SW 1271 (cell line): ENCODE measurements at regions not wholly inside any gene's neighbourhood (a gene's known extent, or its start where the extent isn't known, plus 50 kb on each side); places are given as distances from the start of the nearest gene placed in this dataset.
"Not testable (repeated sequence)": the region's sequence is repeated elsewhere in the genome, so short reads cannot be mapped to it uniquely, and the experiment has no call there.

Experiments
- DNase-seq, 2 experiments: peaks; one replicate each; lab custom pipeline; 2025; lab: John Stamatoyannopoulos, UW

DNA sequence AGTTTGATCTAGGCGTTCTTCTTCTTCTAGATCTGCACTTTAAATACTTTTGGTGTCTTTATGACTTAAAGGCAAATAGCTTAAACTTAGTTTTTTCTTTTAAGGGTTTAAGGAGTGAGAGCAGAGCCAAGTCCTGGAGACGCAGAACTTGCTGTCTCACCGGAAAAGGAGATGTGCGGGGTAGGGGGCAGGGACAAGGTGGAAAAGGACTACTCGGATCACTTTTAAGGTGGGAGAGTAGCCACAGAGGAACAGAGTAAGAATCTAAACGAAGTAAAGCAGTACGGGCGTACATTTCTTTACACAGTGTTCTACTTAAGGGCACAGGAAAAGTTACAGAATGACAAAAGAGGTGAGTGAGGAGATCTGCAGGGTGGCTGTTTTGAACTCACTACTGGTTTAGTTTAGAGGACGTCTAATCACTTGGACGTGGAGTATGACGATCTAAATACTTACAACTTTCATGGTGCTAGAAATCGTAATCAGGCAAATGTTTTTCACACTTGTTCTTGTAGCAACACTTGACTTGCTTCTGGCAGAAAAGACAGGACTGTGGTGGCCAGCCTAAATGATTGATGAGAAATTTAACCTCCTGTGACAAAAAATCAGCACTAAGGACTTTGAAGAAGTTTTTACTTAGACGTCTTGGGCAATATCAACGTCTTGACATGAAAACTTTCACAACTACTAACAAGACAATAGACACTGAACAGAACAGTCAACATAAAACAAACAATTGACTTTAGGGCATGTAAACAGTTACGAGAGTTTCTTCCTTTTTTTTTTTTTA lies 127.0 kb downstream of the ART5 start:
- DNase-seq, result not testable (repeated sequence)

- DNase-seq, result not testable (repeated sequence)
Observed at GRCh38 chr11:3513311-3513710, 128.5 kb downstream of the ART5 start.

GRCh38 chr11:3512751-3513150 lies 129.0 kb downstream of the ART5 start:
- DNase-seq, result not testable (repeated sequence)

GRCh38 chr11:3512133-3512703 lies 129.6 kb downstream of the ART5 start:
- DNase-seq, result not testable (repeated sequence)

GRCh38 chr11:3511416-3512132 lies 130.2 kb downstream of the ART5 start:
- DNase-seq, result not testable (repeated sequence)

DNA sequence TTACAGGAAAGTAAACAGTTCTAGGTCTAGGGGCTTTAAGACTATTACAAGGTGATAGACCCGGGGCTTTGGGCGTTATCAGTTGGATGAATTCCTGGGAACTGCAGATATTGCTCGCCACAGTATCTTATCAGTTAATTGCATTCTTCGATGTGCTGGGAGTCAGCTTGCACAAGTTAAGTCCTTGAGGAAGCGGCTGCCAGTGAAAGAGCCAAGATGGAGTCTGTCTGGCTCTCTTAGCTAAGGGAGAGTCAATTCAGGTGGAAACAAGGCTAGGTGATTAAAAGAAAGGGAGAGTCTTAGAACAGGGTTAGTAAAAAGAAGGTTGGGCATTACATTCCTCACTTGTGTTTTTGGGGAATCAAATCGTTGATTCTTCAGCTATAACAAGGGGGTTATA lies 130.6 kb upstream of the ZNF195 start:
- not testable (repeated sequence) for DNase-seq

DNA sequence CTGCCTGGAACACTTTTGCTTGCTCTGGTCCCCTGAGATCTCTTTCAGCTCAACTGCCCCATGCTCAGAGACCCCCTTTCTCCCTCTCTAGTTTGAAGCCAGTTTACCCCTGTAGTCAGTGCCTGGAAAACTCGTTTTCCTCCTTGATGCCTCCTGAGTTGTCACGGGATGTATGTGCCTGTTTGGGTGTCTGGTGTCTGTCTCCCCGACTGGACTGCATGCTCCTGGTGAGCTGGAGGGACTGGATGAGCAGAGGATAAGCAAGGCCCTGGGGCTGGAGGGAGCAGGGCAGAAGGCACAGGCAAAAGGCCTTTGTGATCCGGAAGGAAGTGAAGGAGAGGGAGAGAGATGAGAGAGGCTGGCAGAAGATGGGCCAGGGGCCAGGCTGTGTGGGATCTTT lies 120.3 kb upstream of the ZNF195 start:
- not testable (repeated sequence) for DNase-seq

- not testable (repeated sequence) for DNase-seq
Observed at GRCh38 chr11:3498356-3498755, 119.4 kb upstream of the ZNF195 start.

DNA sequence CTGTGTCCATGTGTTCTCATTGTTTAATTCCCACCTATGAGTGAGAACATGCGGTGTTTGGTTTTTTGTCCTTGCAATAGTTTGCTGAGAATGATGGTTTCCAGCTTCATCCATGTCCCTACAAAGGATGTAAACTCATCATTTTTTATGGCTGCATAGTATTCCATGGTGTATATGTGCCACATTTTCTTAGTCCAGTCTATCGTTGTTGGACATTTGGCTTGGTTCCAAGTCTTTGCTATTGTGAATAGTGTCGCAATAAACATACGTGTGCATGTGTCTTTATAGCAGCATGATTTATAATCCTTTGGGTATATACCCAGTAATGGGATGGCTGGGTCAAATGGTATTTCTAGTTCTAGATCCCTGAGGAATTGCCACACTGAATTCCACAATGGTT lies 114.2 kb upstream of the ZNF195 start:
- not testable (repeated sequence) for DNase-seq

DNA sequence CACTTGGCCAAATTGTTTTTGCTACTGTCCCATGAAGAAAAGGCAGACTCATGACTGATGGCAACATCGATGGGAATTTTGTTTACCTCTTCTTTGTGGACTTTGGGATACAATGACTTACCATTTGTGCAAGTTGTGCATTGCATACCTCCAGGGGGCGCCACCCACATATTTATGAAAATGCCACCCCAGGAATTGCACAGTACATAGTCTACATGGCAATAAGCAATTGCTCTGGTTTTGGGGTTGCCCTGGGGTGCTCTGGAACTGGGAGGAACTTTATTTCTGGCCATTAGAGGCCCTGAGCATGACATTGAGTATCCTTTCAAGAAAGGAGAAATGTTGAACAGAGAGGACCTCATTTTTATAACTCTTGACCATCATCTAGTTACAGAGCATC lies 109.1 kb upstream of the ZNF195 start:
- DNase-seq, result not testable (repeated sequence)

DNA sequence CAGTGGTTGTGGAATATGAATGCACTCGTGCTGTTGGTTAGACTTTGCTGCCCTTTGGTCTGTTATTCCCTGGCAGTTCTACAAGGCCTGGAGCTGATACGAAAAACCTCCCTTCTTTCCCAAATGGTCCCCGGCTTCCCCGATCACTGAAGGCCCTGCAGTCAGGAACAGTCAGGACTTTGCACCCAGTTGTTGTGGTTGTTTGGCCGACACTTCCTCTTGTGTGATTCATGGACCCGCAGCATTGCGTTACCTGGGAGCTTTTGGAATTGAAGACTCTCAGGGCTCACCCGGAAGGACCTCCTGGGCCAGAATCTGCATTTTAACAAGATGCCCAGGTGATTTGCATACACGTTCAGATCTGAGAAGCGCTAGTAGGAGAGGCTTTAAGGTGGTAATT lies 106.8 kb upstream of the ZNF195 start:
- DNase-seq, result not testable (repeated sequence)

DNA sequence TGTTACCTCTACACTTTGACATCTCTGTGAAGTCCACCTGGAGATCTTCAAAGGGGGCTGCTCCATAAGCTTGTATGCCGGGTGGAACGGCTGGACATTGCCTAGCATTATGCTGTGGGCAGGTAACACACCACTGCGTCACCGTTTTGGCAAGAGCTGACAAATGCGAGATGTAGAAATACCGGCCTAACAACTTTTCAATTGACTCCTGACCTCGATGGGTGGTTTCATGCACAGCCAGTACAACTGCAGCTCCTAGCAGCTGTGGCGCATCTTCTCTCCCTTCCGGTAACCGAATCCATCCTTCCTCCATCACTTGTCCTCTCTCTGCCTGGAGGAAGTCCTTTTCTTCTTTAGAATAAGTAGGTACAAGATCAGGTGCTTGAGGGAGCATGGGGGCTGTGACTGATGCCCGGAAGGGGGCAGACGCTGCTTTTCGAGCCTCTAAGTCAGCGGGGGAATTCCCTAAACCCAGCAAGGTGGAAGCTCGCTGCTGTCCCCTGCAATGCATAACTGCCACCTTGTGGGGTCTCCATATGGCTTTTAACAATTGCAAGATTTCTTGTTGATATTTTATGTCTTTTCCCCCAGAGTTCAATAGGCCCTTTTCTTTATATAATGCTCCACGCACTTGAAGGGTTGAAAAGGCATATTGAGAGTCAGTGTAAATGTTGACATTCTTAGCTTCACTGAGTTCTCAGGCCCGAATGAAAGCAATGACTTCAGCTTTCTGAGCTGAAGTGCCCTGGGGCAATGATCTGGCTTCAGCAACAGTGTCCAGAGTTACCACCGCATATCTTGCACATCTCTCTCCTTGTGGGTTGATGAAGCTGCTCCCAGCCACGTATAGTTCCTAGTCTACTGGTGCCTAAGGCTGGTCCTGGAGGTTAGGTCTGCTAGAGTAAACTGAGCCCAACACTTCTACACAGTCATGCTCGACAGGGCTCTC lies 98.3 kb upstream of the ZNF195 start:
- DNase-seq, result not testable (repeated sequence)

DNA sequence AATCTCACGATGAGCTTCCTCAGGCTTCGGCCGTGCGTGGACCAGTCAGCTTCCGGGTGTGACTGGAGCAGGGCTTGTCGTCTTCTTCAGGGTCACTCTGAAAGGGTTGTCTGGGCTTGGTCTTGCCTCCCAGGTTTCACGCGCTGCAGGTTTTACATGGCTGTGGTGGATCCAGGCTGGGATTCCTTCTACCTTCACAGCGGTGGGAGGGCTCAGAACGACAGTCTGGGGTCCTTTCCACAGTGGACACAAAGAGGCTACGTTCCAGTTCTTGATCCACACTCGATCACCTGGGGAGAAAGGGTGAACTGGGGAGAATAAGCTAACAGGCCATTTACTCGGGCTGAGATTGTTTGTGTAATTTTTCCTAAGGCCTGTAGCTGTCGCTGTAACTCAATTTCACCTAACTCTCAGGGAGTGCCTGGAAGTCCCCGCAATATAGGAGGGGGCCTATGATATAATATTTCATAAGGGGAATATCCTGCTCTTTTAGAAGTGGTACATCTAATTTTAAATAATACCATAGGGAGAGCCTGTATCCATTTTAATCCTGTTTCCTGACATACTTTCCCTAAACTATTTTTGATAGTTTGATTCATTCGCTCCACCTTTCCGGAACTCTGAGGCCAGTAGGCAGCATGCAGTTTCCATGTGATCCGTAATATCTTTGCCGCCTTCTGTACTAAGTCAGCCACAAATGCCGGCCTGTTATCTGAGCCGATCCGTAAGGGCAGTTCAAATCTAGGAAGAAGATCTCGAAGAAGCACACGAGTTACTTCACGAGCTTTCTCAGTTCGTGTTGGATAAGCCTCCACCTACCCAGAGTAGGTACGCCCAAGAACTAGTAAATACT lies 97.4 kb upstream of the ZNF195 start:
- DNase-seq, result not testable (repeated sequence)

GRCh38 chr11:3468963-3469362 lies 90.0 kb upstream of the ZNF195 start:
- DNase-seq, result not testable (repeated sequence)

DNA sequence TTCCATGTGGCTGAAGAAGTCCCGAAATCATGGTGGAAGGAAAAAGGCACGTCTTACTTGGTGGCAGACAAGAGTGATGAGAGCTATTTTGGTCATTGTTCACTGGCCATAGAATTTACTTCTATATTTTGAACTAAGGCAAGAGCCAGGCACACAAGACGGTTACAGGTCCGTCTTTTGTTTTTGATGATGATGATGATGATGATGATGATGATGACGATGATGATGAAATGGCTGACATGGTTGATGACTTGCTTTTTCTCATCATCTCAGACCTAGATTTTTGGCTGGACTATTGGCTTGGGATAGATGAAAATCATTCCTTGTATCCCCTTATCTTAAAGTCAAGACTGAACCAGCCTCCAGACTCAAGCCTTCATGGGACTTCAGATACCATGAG lies 88.7 kb upstream of the ZNF195 start:
- not testable (repeated sequence) for DNase-seq

- DNase-seq, result not testable (repeated sequence)
Observed at GRCh38 chr11:3455666-3456065, 76.7 kb upstream of the ZNF195 start.

DNA sequence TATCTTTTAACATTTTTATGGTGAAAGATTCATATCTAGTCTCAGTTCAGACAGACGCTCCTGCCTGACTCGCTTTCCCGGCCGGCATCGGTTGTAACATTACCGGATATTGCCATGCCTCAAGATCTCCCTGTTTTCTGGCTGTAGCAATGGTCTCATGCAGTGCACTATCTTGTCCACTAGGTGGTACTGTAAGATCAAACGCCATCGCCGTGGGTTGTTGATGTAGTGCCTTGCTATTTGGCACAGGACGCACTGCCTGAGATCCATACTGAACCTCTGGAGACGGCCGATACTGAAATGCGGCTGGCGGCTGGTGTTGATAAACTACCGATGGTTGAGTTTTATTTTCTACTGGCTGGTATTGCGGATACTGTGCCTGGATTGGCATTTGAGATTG lies 75.9 kb upstream of the ZNF195 start:
- DNase-seq, result peak in 1 of 2 experiments; percentile 4

GRCh38 chr11:3453596-3454256 lies 74.8 kb upstream of the ZNF195 start:
- DNase-seq, result not testable (repeated sequence)

DNA sequence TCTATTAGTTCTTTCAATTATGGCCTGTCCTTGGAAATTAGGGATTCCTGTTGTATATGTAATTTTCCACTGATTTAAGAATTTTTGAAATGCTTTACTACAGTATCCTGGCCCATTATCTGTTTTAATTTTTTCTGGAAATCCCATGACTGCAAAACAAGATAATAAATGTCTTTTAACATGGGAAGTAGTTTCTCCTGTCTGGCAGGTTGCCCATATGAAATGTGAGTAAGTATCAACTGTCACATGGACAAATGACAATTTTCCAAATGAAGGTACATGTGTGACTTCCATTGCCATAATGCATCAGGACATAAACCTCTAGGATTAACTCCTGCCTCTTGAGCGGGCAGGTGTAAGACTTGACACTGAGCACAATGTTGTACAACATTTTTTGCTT lies 71.9 kb upstream of the ZNF195 start:
- DNase-seq, result not testable (repeated sequence)

DNA sequence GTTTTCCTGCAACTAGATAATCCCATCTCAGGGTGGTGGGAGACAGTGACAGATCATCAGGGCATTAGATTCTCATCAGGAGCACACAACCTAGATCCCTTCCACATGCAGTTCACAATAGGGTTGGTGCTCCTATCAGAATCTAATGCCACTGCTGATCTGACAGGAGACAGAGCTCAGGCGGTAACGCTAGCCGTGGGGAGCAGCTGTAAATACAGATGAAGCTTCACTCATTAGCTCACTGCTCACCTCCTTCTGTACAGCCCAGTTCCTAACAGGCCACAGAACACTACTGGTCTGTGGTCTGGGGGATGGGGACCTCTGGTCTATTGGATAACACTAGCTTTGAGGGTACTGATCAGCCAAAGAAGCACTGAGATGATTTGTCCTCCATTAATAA lies 66.6 kb upstream of the ZNF195 start:
- not testable (repeated sequence) for DNase-seq
